Pancreas (tissue), 10 donors: ENCODE measurements at regions not wholly inside any gene's neighbourhood (a gene's known extent, or its start where the extent isn't known, plus 50 kb on each side); places are given as distances from the start of the nearest gene placed in this dataset.

Experiments
- ATAC-seq, 4 donors: fragments of 200-7000 bp; cut with Tn5 transposase; one replicate each; pipeline versions ENCODE4 v1.8.0 to v1.9.1; 2020; ENCODE audit warnings: mild to moderate bottlenecking in 4 of 4, moderate library complexity in 4 of 4
- DNase-seq, 6 donors: peaks; one replicate each; pipeline ENCODE4 v3.0.0-alpha.2; 2020
- FAIRE-seq: peaks from 2 replicates; lab custom pipeline; 2012; peaks lifted over from hg19 to GRCh38; lab: Jason Lieb, UNC
- H3K27ac ChIP-seq, 4 donors: fragments of 200-600 bp; sonication (generic); 1 replicate in 3 of 4; 2 replicates in 1 of 4; pipeline versions ENCODE4 v1.5.0 to v1.8.0; 2020
- H3K27me3 ChIP-seq, 4 donors: fragments of 200-600 bp; one replicate each; pipeline ENCODE4 v1.8.0; 2021
- H3K36me3 ChIP-seq, 3 donors: fragments of 200-600 bp; sonication (generic) in 1 of 3; one replicate each; pipeline versions ENCODE4 v1.5.0 to v1.8.0; 2020 to 2021
- H3K4me1 ChIP-seq, 3 donors: fragments of 200-600 bp; one replicate each; pipeline ENCODE4 v1.8.0; 2021
- H3K4me3 ChIP-seq, 4 donors: fragments of 200-600 bp; sonication (generic) in 2 of 4; one replicate each; pipeline versions ENCODE4 v1.5.0 to v1.8.0; 2020 to 2021
- H3K9me3 ChIP-seq, 4 donors: fragments of 200-600 bp; one replicate each; pipeline ENCODE4 v1.8.0; 2021
- CTCF ChIP-seq, 4 donors: fragments of 200-600 bp; sonication (generic) in 3 of 4; IDR thresholded peaks; one replicate each; pipeline versions ENCODE4 v1.5.0 to v1.8.0; 2021; ENCODE audit warnings: antibody characterized with exemption in 4 of 4
- WGBS, 2 donors: extraction: QIAGEN DNeasy Blood & Tissue Kit; methylation state at CpG; one replicate each; pipeline ENCODE4 v1.1.7; 2013; 5-methylcytosine and 5-hydroxymethylcytosine counted together
- intact Hi-C, 3 donors: fragments of 100-400 bp; cut with DNase I; formaldehyde crosslinking; loops; one replicate each; pipeline versions ENCODE4 v1.11.1 to v1.14.2; 2022
- donor health status: healthy with polysubstance abuse.
- donor health status: DM: no; HTN: no; CAD: no; lungs with moderate emphysema.
- donor health status: DM: no; HTN: no; CAD: no.
- donor health status: control.
- donor health status: control.
- donor health status: Bipolar disorder and iron deficiency.
- donor health status: DM: yes; HTN: yes; CAD: no.
- donor health status: DM: no; HTN: no; CAD: no.
- donor health status: DM: no; HTN: no; CAD: no.
- donor health status: DM: yes; HTN: yes; CAD: no.

- Histone ChIP-seq H3K27ac (peak overlapping the region in 2 of 4 donors; percentile 48 to 61), H3K9me3 (no peaks in the 10 kb centered on the region), H3K4me3 (no peak overlapping the region), H3K36me3 (no peaks in the 10 kb centered on the region), H3K4me1 (no peaks in the 10 kb centered on the region), H3K27me3 (no peaks in the 10 kb centered on the region)
- intact Hi-C loops = no loop called here
- peak; percentile 67 to 95 (median 92) for ATAC-seq
- peak; percentile 62 to 82 (median 68) for DNase-seq
- WGBS, 2 donors = 13 to 17% methylated on average over 12 of the region's 12 CpGs
- TF ChIP-seq CTCF (IDR thresholded peaks at IDR 0.05) = no peak
- FAIRE-seq = no peak
Observed at GRCh38 chr9:38227061-38227540, 158.1 kb upstream of the SHB start.

GRCh38 chr9:38226491-38226951, 157.5 kb upstream of the SHB start:
- 18 to 23% methylated on average over 11 of the region's 11 CpGs for WGBS, 2 donors

DNA sequence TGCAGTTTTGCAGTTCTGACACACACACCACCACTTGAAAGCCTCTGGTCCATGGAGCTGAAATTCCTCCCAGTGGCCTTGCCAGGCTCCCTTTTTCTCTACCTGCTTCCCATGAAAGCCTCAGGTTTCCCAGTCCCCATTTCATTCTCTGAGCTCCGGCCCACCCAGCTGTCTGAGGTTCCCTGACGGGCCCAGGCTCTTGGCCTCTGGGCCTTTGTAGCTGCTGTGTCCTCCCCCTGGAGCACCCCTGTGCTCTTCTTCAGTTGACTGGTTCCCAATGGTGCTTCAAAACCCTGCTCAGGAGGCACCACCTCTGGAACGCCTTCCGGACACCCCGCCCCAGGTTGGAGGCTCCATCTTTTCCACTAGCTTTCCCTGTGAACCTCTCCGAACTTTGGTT, 155.9 kb upstream of the SHB start:
- H3K27me3 ChIP-seq = no peaks in the 10 kb centered on the region
- intact Hi-C loops = no loop called here
- no peak for ATAC-seq
- H3K27ac ChIP-seq = no peak overlapping the region
- FAIRE-seq = no peak
- no peak for TF ChIP-seq CTCF (IDR thresholded peaks at IDR 0.05)
- no peak for DNase-seq
- peaks cover 0 to 2% (median 0%) of the 10 kb centered on the region in 4 donors for H3K9me3 ChIP-seq
- H3K36me3 ChIP-seq = no peaks in the 10 kb centered on the region
- no peaks in the 10 kb centered on the region for H3K4me1 ChIP-seq
- 93 to 98% methylated on average over 6 of the region's 6 CpGs for WGBS, 2 donors
- H3K4me3 ChIP-seq = no peak overlapping the region

More at GRCh38 chr9:38226491-38226951, 157.5 kb upstream of the SHB start:
- intact Hi-C loops = no loop called here
- TF ChIP-seq CTCF (IDR thresholded peaks at IDR 0.05) = no peak
- Histone ChIP-seq H3K36me3 (no peaks in the 10 kb centered on the region), H3K9me3 (no peaks in the 10 kb centered on the region), H3K27me3 (no peaks in the 10 kb centered on the region), H3K27ac (peak overlapping the region in 1 of 4 donors; percentile 7), H3K4me1 (no peaks in the 10 kb centered on the region), H3K4me3 (no peak overlapping the region)
- ATAC-seq = peak in 1 of 4 donors; percentile 8
- no peak for DNase-seq
- FAIRE-seq = no peak

DNA sequence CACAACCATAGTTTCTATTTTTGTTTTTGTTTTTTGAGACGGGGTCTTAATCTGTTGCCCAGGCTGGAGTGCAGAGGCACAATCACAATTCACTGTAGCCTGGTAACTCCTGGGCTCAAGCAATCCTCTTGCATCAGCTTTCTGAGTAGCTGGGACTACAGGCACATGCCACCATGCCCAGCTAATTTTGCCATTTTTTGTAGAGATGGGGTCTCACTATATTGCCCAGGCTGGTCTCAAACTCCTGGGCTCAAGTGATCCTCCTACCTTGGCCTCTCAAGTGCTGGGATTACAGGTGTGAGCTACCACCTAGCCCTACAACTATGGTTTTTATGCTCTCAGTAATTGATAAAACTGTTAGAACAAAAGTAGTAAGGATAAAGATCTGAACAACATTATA, 147.5 kb upstream of the SHB start:
- H3K27ac ChIP-seq = no peak overlapping the region
- FAIRE-seq = no peak
- peaks cover 0 to 4% (median 0%) of the 10 kb centered on the region in 4 donors for H3K9me3 ChIP-seq
- WGBS, 2 donors = 86 to 94% methylated on average over 1 of the region's 1 CpG
- intact Hi-C loops = no loop called here
- DNase-seq = no peak
- H3K36me3 ChIP-seq = no peaks in the 10 kb centered on the region
- H3K4me3 ChIP-seq = no peak overlapping the region
- TF ChIP-seq CTCF (IDR thresholded peaks at IDR 0.05) = no peak
- H3K4me1 ChIP-seq = no peaks in the 10 kb centered on the region
- H3K27me3 ChIP-seq = no peaks in the 10 kb centered on the region
- no peak for ATAC-seq

DNA sequence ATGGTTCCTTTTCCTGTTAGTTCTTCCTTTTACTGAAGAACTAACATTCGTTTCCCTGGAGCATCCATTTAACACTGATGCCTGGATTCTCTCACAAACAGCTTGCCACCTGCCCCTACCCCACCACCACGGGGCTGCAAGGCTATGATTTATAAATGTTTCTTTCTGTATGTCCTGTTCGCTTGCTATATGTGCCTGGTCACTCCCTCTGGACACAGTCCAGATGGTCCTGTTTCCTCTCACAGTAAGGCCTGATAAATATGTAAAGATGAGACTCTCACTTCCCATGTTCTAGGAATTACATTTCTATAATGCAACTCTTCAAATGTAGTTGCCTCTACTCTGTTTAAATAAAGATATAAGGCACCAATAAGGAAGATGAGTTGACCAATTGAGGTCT, 146.4 kb upstream of the SHB start:
- no peak for ATAC-seq
- 54 to 65% methylated on average over 3 of the region's 3 CpGs for WGBS, 2 donors
- no peak for FAIRE-seq
- no peak overlapping the region for H3K27ac ChIP-seq
- no peaks in the 10 kb centered on the region for H3K4me1 ChIP-seq
- peaks cover 0 to 4% (median 0%) of the 10 kb centered on the region in 4 donors for H3K9me3 ChIP-seq
- no peak overlapping the region for H3K4me3 ChIP-seq
- DNase-seq = no peak
- H3K27me3 ChIP-seq = no peaks in the 10 kb centered on the region
- TF ChIP-seq CTCF (IDR thresholded peaks at IDR 0.05) = no peak
- intact Hi-C loops = no loop called here
- H3K36me3 ChIP-seq = no peaks in the 10 kb centered on the region
